ENCODE measurements at regions not wholly inside any gene's neighbourhood (a gene's known extent, or its start where the extent isn't known, plus 50 kb on each side); places are given as distances from the start of the nearest gene placed in this dataset.

DNA sequence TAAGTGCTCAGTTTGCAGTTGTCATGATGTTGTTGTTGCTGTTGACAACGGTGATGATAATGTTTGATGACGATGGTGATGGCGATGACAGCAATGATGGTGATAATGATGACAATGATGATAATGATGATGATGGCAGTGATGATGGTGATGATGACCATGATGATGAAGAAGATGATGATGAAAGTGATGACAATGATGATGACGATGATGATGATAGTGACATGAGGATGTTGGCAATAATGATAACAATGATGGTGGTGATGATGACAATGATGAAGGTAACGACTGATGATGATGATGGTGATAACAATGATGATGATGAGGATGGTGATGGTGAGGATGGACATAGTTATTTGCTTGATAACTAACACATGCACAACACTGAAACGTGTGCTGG is 778.5 kb downstream of the VRK1 start:
- no peak for DNase-seq (ENCODE audit: low read depth in 3 of 3)

DNA sequence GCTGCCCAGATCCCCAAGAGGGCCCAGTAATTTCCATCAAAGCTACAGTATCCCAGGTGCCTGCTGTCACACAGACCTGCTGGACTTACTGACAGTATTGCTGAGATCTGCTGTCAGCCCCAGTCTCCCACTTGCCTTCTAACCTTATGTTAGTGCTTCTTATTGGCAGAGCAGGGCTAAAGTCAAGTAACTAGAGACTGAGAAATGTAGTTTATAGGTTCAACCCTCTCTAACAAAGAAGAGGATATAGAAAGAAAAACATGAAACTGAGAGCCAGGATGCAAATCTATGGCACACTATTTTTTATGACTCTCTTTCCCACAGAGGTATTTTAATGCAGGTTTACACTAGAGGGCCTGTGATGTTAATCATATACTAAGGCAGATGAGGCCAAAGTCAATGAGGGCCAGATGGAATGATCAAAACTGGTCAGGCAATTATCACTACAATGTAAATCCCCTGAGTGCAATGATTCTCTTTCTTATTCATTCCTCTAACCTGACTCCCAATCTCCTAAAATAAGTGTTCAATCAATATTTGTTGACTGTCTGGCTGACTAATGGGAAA is 781.9 kb downstream of the VRK1 start:
- no peak for DNase-seq (ENCODE audit: low read depth in 3 of 3)

DNA sequence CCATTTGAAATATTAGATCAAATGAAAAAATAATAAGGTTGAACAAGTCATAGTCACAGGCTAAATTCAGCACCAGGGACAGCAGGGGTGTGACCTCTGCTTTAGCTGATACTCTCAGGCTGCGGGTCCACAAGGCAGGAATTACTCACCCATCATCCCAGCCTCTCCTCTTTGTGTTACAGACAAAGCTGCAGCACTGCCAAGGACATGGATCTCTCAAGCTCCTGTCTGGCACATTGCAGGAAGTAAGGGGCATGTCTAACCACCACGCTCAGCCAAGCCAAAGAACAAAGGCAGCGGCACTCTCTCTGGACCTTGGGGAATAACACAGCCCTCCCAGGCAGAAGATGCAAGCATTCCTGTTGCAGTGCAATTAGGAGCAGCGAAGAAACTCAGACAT is 783.8 kb downstream of the VRK1 start:
- no peak for DNase-seq (ENCODE audit: low read depth in 3 of 3)

DNA sequence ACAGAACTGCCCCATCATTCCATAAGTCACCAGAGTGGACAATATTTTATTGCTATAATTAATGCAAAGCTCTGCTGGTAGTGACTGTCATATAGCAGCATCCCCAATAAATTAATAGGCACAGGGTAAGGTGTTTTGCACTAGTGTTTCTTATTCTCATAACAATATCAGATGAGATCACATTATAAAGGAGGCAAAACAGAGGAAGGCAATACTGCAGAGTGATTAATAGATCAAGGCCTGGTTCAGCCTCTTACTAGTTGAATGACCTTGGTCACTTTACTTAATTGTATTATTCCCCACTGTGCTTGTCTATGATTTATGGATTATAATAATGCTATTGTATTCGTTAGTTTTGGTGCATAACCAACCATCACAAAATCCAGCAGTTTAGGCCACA is 784.8 kb downstream of the VRK1 start:
- DNase-seq (ENCODE audit: low read depth in 3 of 3): no peak

DNA sequence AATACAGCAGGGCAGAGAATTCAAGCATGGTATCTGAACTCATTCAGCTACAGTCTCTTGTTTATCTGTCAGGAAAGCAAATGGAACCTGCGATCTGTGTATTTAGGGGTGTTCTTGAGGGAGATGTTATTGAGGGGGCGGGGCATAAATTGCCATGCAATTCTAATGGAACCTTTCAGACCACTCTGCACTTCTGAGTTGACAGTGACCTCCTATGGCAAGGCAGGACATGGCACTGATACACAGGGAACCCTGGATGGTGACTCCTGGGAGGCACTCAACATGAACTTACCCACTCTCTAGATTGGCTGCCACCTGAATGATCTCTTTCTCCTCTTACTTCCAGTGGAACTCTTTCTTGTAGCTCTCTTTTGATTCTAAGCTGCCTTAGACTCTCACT is 787.3 kb downstream of the VRK1 start:
- DNase-seq (ENCODE audit: low read depth in 3 of 3): no peak

DNA sequence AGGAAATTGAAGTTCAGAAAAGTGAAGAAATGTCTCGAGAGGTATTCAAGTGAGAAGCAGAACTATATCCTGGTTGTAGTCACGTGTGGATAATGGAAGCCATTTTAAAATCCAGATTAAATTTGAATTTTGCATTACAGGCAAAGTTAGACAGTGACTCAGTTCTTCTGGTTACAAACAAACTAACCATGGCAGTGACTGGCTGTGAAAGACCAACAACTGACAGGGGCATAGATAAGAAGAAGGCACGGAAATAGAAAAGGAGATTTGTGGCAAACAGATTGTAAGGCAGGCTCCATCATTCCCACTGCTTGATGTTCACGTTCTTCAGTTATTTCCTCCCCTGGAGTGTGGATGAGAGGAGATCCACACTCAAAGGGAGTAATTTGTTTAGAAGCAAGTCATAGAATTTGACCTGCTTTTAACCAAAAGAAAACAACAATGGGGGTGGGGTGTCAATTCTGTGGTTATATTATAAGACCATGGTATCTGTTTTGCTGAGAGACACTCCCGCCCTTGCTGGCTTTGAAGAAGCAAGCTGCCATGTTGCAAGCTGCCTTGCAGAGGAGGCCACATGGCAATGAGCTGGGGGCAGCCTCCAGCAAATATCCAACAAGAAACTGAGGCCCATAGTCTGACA is 795.3 kb downstream of the VRK1 start:
- no peak for DNase-seq (ENCODE audit: low read depth in 3 of 3)

DNA sequence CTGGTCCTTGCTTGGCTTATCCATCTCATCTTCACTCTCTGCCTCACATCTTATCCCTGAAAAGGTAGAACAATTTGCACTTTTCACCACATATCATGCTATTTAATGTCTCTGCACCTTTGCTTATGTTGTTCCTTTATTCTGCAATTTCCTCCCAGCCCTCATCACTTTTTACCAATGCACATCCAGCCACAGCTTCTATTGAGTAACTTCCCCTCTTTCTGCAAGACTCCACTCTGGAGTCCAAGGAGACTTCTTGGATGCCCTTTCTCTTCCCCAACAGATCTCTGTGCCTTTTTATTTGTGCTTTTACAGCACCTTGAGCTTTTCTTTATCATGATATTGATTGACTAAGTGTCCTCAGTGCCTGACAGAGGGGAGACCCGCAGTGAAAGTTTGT is 797.1 kb downstream of the VRK1 start:
- DNase-seq (ENCODE audit: low read depth in 3 of 3): no peak

DNA sequence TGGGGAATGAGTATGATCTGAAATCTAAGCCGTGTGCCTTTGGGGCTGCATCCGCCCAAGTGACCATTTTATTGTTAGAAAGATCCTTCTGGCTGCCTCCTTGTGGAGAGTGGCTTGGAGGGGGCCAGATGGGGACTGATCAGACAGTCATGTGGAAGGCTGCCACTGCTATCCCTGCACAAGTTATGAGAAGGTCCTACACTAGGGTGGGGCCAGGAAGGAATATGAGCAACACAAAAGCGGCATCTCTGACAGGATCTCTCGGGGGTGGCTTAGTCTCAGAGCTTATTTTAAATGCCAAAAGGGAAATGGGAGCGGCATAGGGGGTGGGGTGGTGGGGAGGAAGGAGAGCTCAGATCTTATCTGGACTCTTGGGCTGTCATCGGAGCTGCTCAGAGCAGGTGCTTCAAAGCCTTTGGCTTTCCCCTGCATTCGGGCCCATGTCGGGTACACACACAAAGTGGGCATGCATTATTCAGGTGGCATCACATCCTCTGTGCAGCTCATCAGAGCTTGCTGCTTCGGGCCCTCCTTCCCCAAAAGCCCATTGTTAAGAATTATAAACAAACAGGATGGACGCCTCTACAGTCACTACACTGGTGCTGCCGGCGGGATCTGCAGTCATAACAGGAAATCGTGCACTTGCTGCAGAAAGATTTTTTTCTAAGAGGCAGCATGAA is 805.4 kb downstream of the VRK1 start:
- DNase-seq (ENCODE audit: low read depth in 3 of 3): peak; percentile 8 to 34 (median 11)

DNA sequence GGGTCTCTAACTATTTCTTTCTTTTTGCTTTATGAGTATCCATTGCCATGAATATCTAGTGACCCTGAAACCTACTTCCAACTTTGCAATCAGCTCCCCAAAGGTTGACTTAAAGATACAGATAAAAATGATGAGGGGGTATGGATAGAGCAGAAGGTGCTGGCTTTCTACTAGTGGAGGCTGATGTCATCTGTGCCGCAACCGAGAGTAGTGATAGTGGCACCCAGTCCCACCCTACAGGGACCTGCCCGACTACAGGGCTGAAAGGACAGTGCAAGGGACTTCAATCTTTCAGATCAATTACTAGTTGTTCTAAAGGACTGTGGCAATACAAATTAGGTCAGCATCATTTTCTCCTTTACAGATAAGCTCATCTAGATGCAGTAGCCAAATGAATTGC is 806.0 kb downstream of the VRK1 start:
- DNase-seq (ENCODE audit: low read depth in 3 of 3): peak in 1 of 3 experiments; percentile 7

DNA sequence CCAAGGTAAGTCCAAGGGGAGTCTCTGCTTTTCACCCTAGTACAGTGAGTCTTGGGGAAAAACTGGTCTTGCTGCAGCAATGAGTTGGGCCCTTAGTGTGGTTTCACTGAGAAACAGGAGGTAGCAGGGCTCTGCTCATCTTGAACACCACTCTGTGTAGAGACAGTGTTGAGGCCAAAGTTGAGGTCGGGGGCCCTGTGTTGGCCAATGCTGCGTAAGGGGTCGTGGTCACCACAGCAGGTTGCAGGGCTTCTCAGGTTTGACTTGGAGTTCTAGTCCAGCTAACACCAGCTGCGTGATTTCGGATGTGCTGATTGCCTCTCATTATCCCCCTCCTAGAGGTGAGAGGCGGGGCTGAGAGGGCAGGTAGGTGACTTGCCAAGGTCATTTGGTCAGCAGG is 807.5 kb downstream of the VRK1 start:
- no peak for DNase-seq (ENCODE audit: low read depth in 3 of 3)

DNA sequence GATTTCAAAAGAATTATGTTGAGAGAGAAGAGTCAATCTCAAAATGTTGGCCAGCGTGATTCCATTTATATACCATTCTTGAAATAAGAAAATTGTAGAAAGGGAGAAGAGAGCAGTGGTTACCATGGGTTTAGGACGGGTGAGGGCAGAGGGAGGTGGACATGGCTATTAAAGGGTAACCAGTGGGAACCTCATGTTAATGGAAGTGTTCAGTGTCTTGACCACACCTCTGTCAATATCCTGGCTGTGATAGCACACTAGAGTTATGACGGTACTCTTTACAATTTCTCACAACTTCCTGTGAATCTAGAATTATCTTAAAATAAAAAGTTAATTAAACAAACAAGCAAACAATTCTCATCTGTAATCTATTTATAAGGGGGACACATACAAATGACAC is 821.2 kb downstream of the VRK1 start:
- DNase-seq (ENCODE audit: low read depth in 3 of 3): no peak

DNA sequence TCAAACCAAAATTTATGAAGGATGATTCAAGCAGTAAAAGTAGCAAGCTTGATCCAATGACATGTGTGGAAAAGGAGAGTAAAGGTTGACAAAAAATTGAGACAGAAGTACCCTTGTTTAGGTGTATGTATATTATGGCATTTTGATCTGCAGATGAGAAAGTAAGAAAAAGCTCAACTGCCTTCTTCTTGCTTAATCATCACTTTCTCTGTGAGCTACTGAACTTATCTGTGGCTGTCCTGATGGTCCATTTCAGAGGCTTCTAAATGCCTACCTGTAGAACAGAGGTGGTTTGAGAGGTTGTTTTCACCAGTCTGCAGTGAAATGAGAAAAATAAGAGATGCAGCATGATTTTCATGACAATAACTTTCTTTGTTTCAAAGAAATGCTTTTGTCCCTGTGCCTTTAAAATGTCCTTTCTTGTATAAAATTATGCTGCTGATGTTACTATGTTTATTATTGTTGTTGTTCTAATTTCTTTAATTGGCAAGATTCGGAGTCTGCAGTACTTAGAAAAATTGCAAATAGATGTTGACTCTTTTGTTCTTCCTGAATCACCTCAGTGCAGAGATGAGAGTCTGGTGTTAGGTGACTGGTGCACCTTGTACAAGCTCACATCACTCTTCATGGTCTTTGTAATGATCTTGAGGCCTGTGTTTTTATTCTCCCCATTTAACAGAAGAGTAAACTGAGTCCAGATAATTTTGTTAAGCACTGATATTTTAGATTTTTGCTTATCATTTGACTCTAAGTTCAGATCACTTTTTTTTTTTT is 821.9 kb downstream of the VRK1 start:
- DNase-seq (ENCODE audit: low read depth in 3 of 3): no peak

DNA sequence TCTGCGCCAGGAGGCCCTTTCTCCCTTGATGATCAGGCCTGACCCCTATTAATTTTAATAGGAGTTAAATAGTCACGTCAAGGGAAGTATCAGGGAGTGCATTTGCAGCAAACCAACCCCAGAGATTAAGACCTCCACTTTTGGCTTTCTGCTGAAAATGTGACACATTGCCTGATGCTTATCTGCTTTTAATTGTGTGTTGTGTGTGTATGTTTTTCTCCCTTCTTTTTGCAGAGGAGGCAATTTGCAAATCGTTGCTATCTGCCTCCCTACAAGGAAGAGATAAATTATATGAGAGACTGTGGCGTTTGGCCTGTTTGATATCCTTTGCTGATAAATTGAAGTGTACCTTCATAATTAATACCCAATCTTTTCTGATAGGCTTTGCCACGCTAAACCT is 822.9 kb downstream of the VRK1 start:
- no peak for DNase-seq (ENCODE audit: low read depth in 3 of 3)

DNA sequence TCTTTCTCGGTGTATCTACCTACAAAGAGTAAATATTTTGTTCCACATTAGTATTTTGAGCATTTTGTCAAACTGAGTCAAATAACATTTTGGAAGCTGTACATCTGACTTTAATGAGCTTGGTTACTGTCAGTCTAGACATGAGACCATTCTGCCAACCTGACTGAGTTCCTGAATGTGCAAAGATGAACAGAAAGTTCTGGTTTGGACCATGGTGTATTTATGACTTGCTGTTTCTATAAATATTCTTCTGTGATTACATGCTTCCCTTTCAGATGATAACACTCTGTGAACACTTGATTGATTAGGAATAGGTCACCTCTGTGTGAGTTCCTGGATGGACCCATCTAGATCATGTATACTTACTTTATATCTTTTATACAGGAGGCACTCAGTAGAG is 827.8 kb downstream of the VRK1 start:
- no peak for DNase-seq (ENCODE audit: low read depth in 3 of 3)

DNA sequence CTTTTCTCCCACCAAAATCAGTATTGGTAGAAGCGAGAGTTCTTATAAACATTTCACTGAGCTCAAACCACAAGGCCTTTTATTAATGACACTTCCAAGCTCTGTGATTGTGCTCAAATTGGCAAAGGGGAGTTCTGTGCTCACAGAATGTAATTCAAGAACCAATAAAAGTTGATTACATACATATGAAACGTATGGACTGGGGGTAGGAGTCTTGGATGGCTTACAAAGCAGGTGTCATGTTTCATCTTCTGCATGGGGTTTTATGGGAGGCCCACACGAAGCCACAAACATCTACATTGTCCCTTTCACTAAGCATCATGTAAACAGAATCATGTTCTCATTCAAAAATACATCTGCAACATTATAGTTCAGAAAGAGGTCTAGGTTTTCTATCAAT is 828.3 kb downstream of the VRK1 start:
- no peak for DNase-seq (ENCODE audit: low read depth in 3 of 3)

DNA sequence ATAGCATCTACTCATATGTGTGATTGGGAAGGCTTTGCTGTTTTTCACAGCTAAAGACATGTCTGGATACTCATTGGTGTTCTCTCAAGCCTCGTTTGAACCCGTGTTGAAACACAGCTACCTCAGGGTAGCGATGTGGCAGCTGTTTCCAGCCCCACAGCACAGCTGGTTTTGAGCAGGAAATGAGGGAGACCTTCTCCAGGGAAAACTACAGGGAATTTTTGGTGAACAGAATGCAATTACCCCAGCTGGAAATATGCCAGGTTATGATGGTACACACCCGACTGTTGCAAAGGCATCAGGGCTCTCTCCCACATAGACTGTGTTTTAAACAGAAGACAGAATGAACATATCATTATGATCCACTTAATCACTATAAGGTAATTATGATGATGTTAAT is 828.9 kb downstream of the VRK1 start:
- no peak for DNase-seq (ENCODE audit: low read depth in 3 of 3)

DNA sequence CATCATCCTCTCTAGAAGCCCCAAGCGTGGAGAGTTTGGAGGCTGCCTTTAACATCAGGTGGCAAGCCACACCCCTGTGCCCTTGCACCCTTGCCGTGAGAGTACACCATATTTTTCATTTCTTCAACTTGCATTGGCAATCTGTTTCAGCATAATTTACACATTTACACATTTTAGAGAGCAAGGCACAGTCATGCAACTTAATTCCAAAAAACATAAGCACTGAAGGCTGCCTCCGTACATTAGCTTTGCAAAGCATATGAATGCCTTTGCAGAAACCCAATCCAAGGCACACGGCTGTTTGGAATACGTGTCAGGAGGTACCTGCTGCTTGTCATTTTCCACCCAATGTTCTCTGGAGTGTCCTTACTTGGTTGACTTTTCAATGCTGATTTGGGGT is 833.1 kb downstream of the VRK1 start:
- DNase-seq (ENCODE audit: low read depth in 3 of 3): no peak

DNA sequence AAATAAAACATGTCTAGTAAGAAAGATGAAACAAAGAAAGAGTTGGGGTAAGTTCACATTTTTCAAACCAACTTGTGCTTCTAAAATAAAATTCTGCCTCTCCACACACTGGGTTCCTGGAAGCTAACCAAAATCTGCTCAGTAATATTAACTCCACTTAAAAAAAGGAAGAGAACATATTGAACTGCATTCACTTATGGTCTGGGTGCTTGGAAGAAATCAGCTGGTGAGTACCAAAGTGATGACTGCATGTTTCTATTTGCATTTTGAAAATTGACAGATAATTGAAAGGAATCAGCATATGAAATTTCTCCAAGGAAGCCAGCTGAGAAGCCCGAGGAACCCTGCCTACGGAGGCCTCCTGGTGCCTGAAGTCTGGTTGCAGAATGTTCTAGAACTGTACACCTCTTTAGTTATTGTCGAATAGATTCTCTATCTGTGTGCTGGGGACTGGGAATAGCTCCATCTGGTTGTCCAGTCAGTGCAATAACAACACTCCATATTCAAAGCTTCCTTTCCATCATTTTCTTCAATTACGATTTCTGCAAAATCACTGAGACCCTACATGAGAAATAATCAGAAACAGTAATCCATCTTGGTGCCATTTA is 836.1 kb downstream of the VRK1 start:
- no peak for DNase-seq (ENCODE audit: low read depth in 3 of 3)

DNA sequence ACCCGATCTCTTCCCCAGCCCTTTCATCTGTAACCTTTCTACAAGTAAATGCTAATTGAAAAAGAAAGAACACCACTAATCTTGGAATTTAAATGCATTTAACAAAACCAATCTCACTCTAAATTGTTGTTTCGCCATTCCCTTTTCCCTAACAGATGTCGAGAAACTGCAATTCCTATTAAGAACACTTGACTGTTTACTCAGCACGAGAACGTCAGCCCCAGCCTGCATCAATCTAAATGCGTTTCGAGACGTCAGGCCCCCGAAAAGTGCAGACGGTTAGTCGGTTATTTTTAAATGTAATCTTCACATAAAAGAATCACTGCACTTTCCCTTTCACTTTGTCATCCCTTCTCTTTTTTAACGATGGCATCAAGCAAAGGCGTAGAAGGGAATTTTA is 837.6 kb downstream of the VRK1 start:
- DNase-seq (ENCODE audit: low read depth in 3 of 3): peak in 1 of 3 experiments; percentile 17

DNA sequence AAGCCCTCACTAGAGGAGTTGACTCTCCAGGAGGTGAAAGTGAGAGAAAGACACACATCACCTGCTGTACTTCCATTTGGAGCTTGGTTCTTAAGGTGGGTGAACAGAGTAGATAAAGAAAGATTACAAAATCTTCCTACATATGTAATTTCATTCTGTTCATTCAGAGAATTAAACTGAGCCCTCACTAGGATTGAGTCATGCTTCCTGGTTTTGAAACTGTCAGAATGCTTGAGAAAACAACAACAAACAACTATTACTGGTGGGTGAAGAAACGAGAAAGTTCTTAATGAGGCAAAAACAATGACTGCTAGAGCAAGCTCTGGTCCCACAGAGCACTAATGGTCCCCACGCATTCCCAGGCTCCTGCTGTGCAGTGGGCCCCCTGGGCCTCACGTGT is 841.7 kb downstream of the VRK1 start:
- DNase-seq (ENCODE audit: low read depth in 3 of 3): no peak

DNA sequence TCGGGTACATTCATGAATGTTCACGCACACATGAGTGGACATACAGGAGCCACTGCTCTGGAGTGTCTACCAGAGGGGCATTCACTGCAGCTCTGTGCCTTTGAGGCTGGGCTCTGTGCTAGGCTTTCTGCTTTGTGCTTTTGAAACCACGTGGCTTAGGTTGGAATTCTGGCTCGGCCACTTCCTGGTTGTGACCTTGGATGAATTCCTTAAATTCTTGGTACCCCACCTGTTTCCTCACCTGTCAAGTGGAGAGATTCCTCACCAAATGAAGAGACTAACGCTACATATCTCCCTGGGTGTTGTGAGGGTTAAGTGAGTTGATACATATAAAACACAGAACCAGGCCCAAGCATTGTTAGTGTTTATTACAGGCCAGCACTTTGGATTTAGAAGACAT is 842.8 kb downstream of the VRK1 start:
- DNase-seq (ENCODE audit: low read depth in 3 of 3): no peak

DNA sequence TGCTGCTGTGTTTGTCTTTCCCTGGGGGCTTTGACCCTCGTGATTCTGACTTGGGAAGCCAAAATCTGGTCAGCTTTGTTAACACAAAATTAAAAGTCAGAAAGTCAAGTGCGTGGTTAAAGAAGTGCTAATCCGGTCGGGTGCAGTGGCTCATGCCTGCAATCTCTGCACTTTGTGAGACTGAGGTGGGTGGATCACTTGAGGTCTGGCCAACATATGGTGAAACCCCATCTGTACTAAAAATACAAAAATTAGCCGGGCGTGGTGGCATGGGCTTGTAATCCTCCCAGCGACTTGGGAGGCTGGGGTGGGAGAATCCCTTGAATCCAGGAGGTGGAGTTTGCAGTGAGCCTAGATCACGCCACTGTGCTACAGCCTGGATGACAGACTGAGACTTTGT is 844.6 kb downstream of the VRK1 start:
- no peak for DNase-seq (ENCODE audit: low read depth in 3 of 3)

Measured in stimulated activated CD4-positive, alpha-beta T cell treated with anti-CD3 and anti-CD28 coated beads, TNF-alpha, amount 100 ng/mL, for 24 hours (primary cell).